Mammary epithelial cell (primary cell): ENCODE measurements at regions not wholly inside any gene's neighbourhood (a gene's known extent, or its start where the extent isn't known, plus 50 kb on each side); places are given as distances from the start of the nearest gene placed in this dataset.

Experiments
- CTCF ChIP-seq, 2 donors: IDR thresholded peaks in 1 of 2; conservative IDR thresholded peaks in 1 of 2; 2 replicates each; pipeline ENCODE4 v1.5.1; 2011 to 2012; ENCODE audit warnings: inconsistent platforms in 2 of 2, low read length in 2 of 2, mild to moderate bottlenecking in 2 of 2, control low read depth in 1 of 2, low read depth in 1 of 2; ENCODE audit not compliant: insufficient read depth in 1 of 2; ENCODE audit errors: extremely low read depth in 1 of 2
- EZH2 ChIP-seq: IDR thresholded peaks from 2 replicates; pipeline ENCODE4 v1.6.1; 2012; ENCODE audit warnings: low read length, inconsistent platforms, borderline replicate concordance

- TF ChIP-seq CTCF (conservative IDR thresholded peaks at IDR 0.05 in 1 of 2, IDR thresholded peaks at IDR 0.05 in 1 of 2; ENCODE audit: extremely low read depth in 1 of 2, insufficient read depth in 1 of 2, low read depth in 1 of 2, low read length in 2 of 2): no peak
- TF ChIP-seq EZH2: no peak
Measured at GRCh38 chr10:33722067-33722466, 387.6 kb upstream of the NRP1 start.
